NCI-H460 (cell line): ENCODE measurements at regions not wholly inside any gene's neighbourhood (a gene's known extent, or its start where the extent isn't known, plus 50 kb on each side); places are given as distances from the start of the nearest gene placed in this dataset.

ENCODE experiments used
- DNase-seq: peaks from one replicate; pipeline ENCODE4 v3.0.0-alpha.2; 2016; ENCODE audit warnings: low read depth; ENCODE audit errors: extremely low read depth

DNA sequence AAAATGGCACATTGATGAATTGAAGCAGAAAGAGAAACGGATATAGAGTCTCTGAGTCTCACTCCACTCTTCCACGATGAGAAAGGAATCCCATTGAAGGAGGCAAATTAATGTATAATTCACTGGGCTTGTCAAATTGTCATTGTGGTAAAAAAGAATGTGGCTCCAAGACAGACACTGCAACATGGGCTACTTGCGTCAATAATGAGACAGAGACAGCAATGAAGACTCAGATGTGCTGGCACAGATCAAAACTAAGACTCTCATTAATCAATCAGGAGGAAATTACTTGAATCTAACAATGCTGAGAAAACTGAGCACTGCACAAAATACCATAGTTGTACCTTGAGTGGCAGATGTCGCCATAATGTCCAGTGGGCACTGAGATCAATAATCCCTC, 1485.5 kb downstream of the TECRL start:
- no peak for DNase-seq

DNA sequence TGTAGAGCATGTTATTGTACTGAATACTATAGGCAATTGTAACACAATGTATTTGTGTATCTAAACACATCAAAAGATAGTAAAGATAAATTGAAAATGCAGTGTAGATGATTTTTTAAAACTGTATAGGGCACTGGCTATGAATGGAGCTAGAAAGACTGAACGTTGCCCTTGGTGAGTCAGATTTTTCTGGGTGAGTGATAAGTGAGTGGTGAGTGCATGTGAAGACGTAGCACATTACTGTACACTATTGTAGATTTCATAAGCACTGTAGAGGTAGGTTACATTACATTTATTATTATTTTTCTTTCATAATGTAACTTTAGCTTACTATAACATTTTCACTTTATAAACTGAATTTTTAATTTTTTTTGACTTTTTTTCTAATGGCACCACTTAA, 1491.6 kb downstream of the TECRL start:
- DNase-seq = no peak

DNA sequence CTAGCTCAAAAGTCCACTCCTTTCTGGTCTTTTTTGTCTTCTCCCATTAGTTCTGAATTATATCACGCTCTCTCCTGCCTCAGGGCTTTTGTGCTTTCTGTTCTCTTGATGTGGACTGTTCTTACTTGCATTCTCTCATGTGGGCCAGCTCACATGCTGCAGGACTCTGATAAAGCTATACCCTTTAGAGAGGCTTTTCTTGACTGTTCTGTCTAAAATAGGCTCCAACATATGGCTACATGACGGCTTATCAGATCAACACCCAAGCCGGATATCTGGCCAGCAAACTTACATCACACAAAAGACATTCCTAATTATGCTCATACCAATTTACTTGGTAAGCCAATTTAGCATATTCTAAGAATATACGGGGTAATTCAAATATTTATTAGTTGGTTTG, 1494.5 kb downstream of the TECRL start:
- no peak for DNase-seq

DNA sequence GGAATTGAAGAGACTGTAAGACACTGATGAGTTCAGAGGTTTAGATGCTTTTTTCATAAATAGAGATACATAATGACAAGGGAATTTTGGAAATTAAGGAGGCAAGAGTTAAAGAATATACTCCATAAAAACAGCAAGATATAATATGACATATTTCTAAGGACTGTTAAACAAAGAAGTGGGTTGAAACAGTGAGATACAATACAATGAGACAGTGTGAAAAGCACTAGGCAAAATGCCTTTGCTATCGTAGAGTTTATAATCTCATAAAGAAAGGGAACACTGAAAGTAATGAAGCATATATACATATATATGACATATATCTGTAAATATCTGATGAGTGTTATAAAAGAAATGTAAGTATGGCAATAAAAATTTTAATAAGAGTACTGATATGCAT, 1496.2 kb downstream of the TECRL start:
- no peak for DNase-seq

DNA sequence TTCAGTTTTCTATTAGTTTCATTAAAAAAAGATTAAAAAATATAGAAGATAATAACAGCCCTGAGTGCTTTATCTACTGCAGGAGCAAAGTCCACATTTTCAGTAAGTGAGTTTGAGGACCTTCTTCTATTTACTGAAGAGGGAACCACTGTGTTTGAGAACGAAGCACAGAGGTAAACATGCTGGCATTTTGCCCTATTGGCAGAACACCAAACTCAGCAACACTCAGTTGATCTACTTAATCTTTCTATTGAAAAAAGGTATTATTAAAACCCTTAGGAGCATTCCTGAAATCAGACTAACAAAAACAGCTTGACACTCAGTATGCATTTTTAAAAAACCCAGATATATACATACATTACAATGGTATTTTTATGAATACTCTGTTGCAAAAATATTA, 1496.7 kb downstream of the TECRL start:
- DNase-seq = no peak

DNA sequence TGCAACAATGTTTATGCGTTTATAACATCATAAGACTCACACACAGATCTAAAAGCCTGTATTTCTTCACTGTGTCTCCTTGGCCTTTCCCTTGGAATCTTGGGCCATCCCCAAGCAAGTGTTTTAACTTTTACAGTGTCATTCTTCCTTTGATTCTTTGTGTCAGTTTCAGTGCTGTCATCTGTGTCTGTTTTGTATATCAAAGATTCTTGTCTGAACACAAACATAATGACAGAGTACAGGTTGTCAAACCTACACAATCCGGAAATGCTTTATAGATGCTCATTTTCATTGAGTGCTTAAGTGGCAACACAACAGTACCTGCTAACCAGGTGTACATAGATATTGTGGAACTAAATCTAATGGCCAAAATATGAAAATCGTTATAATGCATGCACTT, 1500.0 kb downstream of the TECRL start:
- DNase-seq = no peak

DNA sequence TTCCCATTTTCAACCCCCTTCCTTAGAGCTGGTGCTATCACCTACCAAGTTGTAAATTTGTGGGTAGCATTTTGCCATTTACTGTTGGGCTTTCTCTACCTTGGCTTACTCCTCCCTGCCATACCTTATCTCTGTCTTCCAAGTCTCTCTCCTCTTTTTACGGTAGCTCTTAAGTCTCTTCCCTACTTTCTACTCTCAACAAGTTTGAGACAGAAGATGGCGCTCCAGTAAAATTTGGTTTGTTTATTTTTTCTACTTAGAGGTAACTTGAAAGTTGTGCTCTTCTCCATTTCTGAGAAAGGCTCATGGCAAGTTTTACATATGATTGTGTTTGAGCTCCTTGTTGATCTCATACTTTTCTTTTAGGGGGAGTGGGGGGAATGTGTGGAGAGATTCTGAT, 1508.1 kb downstream of the TECRL start:
- no peak for DNase-seq

DNA sequence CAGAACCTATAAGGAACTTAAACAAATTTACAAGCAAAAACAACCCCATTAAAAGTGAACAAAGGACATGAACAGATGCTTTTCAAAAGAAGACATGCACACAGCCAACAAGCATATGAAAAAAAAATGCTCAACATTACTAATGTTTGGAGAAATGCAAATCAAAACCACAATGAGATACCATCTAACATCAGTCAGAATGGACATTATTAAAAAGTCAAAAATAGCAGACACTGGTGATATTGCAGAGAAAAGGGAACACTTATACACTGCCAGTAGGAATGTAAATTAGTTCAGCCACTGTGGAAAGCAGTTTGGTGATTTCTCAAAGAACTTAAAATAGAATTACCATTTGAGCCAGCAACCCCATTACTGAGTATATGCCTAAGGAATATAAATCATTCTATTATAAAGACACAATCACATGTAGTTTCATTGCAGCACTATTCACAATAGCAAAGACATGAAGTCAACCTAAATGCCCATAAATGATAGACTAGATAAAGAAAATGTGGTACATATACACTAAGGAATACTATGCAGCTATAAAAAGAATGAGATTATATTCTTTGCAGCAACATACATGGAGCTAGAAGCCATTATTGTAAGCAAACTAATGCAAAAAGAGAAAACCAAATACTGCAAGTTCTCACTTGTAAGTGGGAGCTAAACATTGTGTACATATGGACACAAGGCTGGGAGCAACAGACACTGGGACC, 1509.4 kb downstream of the TECRL start:
- no peak for DNase-seq

DNA sequence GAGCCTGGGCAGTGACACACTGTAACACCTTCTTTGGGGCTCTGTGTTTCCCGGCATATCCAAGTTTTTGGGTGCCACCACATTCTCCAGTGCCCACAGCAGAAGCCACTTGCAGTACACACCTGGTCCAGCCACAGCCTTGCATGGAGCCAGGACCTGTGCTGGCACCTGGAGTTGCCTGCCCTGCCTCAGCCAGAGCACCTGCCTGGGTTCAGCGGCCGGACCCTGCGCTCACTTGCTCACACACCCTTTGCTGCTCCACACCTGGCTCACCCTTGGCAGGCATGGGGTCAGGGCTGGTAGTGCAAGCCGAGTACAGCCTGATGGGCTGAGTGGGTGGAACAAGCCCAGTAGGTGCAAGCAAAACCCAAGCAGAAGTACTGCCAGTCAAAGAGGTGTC, 1511.1 kb downstream of the TECRL start:
- no peak for DNase-seq

DNA sequence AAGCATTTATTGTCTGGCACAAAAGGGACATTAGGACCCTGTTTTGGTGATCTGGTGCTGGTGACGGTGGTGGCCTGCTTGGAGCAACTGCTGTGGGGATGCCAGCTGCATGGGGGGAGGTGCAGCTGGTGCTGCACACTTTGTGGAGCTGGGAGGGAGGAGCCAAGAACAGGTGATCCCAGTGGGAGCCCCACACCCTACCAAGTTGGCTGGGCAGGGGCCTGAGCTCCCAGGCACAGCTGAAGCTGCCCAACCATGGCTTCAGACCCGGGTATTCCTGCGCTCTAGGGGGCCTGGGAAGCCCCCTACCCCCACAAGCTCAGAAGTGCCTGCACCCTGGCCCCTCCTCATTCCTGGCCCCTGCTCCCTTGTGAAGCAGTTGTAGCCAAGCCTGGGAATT, 1512.5 kb downstream of the TECRL start:
- DNase-seq = no peak

DNA sequence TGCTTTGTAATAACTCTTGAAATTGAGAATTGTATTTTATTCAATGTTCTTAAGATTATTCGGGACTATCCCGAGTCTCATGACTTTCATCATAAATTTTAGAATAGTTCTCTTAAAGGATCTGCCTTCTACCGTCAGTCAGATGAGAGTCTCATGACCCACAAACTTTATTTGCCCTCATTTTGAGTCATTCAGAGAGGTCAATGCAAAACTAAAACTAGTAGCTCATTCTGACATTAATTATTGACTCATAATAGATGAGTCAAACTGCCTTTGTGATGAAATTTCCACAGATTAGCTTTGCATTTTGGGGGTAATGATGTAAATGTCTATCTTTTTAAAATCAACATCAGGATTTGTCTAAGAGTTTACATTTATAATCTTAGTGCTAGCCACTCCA, 1527.3 kb downstream of the TECRL start:
- no peak for DNase-seq

DNA sequence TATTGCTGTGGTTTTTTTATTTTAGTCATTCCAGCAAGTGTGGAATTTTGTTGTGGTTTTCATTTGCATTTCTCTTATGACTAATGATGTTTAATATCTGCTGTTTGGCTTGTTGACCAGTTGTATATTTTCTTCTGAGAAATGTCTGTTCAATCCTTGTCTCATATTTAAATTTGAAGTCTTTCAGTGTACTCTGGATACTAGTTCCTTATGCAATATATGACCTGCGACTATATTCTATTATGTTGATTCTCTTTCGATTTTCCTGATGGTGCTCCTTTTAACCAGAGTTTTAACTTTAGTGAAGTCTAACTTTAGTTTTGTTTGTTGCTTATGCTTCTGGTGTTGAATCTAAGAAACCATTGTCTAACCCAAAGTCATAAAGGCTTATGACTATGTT, 1528.0 kb downstream of the TECRL start:
- no peak for DNase-seq

DNA sequence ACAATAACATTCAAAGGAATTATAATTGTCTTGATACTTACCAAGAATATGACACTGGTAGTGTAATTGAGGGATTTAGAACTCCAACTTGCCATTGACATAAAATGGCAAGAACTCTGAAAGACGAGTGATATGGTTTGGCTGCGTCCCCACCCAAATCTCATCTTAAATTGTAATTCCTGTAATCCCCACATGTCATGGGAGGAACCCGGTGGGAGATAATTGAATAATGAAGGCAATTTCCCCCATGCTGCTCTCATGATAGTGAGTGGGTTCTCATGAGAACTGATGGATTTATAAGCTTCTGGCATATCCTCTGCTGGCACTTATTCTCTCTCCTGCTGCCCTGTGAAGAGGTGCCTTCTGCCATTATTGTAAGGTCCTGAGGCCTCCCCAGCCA, 1536.4 kb downstream of the TECRL start:
- DNase-seq = no peak

DNA sequence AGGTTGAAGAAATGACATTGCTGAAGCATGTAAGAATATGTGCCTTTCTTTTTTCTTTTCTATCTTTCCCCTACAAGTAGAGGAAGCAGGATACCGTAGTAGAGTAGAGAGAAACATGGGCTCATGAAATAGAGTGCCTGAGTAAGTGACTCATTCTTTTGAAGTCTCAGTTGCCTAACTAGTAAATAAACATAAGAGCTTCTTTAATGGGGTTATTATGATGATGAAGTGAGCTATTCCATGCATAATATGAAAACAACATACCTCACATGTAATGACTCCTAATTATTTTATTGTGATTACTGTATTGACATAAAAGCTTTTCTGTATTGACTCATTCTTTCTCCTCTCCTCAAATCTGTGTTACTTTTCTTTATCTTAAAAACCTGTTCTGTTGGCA, 1538.2 kb downstream of the TECRL start:
- no peak for DNase-seq

DNA sequence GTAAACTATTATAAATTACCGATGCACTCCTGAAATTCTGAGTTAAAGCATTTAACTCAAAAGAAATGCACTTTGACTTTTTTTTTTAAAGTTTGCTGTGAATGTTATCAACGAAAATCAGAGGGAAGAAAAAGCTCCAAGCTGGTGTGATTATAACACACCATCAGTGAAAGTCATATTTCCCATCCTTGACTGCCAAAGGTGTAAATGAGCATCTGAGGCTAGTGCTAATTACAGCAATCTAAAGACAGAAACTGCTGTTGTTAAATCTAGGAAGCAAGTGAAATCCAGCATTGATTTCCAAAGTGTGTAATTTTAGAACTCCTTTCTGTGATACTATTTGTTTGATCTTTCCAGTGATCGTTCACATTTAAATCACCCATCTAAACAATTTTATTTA, 1538.8 kb downstream of the TECRL start:
- DNase-seq = no peak

DNA sequence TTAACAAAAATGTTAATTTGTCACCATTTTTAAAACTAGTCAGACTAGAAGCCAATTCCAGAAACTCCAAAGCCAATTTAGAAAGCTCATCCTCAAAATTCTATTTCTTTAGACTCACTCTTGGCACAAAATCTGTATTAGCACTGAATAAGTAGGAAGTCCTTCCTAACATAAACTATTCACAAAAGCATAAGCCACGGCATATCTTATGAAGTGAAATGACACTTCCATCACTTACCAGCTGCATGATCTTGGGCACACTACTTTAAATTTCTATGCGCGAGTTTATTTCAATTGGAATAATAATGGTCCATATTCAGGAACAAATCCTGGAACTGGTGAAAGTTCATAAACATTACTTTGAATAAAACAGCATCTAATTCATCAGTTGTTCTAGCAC, 1544.0 kb downstream of the TECRL start:
- no peak for DNase-seq

DNA sequence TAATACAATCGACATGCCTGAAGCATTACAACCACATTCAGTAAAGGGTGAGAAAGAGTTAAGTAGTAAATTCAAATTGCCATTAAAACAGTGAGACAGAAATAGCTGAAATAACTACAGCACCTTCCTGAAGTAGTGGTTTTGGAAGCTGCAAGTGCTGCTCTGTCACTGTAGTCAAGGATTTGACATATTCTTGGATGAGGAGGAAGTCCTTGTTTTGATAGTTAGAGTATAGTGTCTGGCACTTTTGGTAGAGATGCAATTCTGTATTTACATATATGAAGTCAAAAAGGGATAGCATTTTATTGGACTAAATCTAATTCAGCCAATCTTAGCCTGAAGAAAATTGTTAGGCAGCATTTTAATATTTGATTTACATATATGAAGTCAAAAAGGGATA, 1559.6 kb downstream of the TECRL start:
- no peak for DNase-seq

DNA sequence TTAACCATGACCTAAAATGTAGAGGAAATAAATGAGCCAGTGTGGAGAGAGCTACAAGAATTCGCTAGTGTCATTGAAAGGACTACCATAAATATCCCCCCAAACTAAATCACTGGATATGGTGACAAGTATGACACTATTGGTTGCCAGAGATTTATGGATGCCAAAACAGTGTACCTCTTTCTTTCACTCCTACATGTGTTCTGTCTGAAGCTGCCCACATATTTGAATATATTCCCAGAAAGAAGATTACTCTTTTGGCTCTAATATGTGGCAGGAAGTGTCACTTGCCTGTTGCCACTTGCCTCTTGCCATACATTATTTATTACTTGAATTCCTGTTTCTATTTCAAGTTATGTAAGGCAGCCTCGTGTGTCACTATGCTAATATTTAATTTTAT, 1573.6 kb downstream of the TECRL start:
- DNase-seq = no peak

DNA sequence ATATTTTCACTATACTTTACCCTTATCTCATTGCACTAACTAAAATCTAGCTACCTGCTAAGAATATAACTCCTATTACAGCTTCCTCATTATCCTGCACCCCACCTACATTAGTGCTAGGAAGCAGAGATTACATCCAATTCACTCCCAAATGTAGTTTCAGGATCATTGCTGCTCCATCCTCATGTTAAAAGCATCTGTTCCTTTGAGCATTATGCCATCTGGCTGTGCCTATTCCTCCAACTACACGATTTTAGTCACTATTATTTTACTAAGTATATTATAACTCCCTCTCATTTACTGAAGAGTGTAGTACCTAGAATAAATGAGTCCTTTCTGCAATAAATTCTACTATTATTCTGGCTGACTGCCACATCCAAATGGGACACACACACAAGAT, 1586.9 kb downstream of the TECRL start:
- DNase-seq = no peak

DNA sequence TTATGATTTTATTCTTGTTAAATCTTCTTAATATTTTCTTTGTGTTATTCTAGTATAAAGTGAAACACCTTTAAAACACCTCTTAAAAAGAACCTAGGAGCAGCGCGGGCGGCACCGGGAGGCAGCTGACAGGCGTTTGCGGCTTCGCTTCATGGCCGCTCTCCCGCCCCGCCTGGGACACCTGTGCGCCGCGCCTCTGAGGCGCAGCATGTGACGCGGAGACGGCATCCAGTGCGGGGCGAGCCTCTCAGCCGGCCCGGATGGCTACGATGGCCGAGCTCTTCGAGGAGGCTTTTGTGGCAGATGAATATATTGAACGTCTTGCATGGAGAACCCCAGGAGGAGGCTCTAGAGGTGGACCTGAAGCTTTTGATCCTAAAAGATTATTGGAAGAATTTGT, 1592.7 kb downstream of the TECRL start:
- no peak for DNase-seq

DNA sequence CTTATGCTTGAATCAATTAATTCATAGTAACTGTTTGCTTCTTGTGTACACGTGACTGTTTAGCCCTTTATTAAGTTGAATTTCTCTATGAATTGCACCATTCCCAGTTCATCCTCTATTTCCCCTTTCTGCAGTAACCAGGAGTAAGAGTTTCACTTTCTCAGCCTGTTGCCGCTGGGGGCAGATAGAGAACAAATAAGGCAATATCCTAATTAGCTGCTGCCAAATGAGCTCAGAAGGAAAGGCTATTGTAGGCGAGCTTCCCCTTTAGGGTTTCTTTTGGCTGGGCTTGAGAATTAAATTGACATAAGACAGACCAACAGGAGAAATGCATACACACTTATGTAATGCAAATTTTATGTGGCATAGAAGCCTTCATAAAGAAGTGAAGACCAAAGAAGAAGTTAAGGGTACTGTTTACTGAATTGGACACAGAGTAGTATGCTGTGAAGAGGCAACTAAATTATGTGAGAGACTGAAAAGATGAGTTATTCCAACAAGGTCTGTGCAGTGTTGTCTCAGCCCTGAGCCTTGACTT, 1594.7 kb downstream of the TECRL start:
- no peak for DNase-seq

DNA sequence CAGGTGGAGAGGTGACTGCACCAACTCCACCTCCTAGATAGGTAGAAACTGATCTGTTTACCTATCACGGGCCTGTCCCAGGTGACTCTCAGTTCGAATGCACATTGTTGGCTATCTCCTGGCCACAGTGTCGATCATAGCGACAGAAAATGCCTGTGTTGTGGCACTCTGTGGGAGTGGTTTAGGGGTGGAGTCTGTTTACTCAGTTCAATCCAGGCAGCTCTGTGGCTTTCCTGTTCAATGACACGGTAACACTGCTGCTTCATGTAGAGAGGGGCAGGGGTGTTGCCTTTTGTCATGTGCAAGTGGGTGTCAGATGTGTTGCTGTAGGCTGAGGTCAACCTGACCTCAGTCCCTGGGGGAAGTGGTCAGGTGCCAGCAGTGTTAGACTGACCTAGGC, 1602.4 kb downstream of the TECRL start:
- DNase-seq = no peak

DNA sequence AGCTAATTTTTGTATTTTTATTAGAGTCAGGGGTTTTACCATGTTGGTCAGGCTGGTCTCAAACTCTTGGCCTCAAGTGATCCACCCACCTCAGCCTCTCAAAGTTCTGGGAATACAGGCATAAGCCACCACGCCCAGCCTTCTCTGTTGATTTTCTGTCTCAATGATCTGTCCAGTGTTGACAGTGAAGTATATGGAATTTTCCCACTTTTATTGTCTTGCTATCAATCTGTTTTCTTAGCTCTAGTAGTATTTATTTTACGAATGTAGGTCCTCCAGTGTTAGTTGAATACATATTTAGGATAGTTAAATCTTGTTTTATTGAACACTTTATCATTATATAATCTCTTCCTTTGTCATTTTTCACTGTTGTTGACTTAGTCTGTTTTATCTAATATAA, 1603.9 kb downstream of the ADGRL3 start:
- no peak for DNase-seq
